Heart left ventricle (tissue), 16 donors: ENCODE measurements at regions not wholly inside any gene's neighbourhood (a gene's known extent, or its start where the extent isn't known, plus 50 kb on each side); places are given as distances from the start of the nearest gene placed in this dataset.

Experiments
- ATAC-seq, 4 donors: fragments of 200-7000 bp; cut with Tn5 transposase; one replicate each; pipeline ENCODE4 v1.9.1; 2020 to 2022; ENCODE audit warnings: moderate library complexity in 4 of 4, mild to moderate bottlenecking in 3 of 4, moderate number of reproducible peaks in 1 of 4
- DNase-seq, 5 donors: peaks; one replicate each; pipeline ENCODE4 v3.0.0-alpha.2; 2020
- H3K27ac ChIP-seq, 12 donors: fragments of 200-600 bp; sonication (generic) in 4 of 12; one replicate each; pipeline versions ENCODE4 v1.5.0 to v1.8.0; 2016 to 2022; ENCODE audit warnings: mild to moderate bottlenecking in 2 of 12
- H3K27me3 ChIP-seq, 9 donors: fragments of 200-600 bp; sonication (generic) in 2 of 9; one replicate each; pipeline versions ENCODE4 v1.5.1 to v1.8.0; 2016 to 2022; ENCODE audit warnings: mild to moderate bottlenecking in 3 of 9
- H3K36me3 ChIP-seq, 9 donors: fragments of 200-600 bp; sonication (generic) in 2 of 9; one replicate each; pipeline versions ENCODE4 v1.5.0 to v1.8.0; 2018 to 2022; ENCODE audit warnings: mild to moderate bottlenecking in 2 of 9
- H3K4me1 ChIP-seq, 12 donors: fragments of 200-600 bp; sonication (generic) in 4 of 12; one replicate each; pipeline versions ENCODE4 v1.5.0 to v1.8.0; 2016 to 2022; ENCODE audit warnings: mild to moderate bottlenecking in 3 of 12
- H3K4me3 ChIP-seq, 12 donors: fragments of 200-600 bp; sonication (generic) in 4 of 12; one replicate each; pipeline versions ENCODE4 v1.5.0 to v1.8.0; 2017 to 2022; ENCODE audit warnings: mild to moderate bottlenecking in 9 of 12, moderate library complexity in 4 of 12
- H3K9me3 ChIP-seq, 12 donors: fragments of 200-600 bp; sonication (generic) in 4 of 12; one replicate each; pipeline versions ENCODE4 v1.5.0 to v1.8.0; 2016 to 2022; ENCODE audit warnings: mild to moderate bottlenecking in 1 of 12
- CTCF ChIP-seq, 12 donors: fragments of 200-600 bp; sonication (generic) in 4 of 12; IDR thresholded peaks; one replicate each; pipeline versions ENCODE4 v1.5.0 to v1.8.0; 2018 to 2022; ENCODE audit warnings: antibody characterized with exemption in 12 of 12, mild to moderate bottlenecking in 5 of 12
- POLR2A ChIP-seq, 2 donors: fragments of 450-650 bp; IDR thresholded peaks; one replicate each; pipeline ENCODE4 v1.6.1; 2017; ENCODE audit warnings: antibody characterized with exemption in 2 of 2, mild to moderate bottlenecking in 2 of 2, moderate library complexity in 2 of 2
- WGBS, 4 donors: extraction: QIAGEN DNeasy Blood & Tissue Kit in 2 of 4; methylation state at CpG; one replicate each; pipeline versions ENCODE4 v1.1.5 to v1.1.7; 2013 to 2018; 5-methylcytosine and 5-hydroxymethylcytosine counted together
- intact Hi-C, 10 donors: fragments of 100-400 bp; cut with DNase I; formaldehyde crosslinking; loops; one replicate each; pipeline versions ENCODE4 v1.11.1 to v1.14.2; 2022
- donor health status: ischemic (EF 13 %, LVEDD 7.1; RV severe dilation, severe dysfunction).
- donor health status: healthy with polysubstance abuse.
- donor health status: DM: no; HTN: yes; CAD: no.
- donor health status: DM: no; HTN: no; CAD: no.
- donor health status: ischemic (EF 25% LVEDD 6.9; RV normal size, moderate dysfunction).
- donor health status: ischemic (EF 25% LVEDD 5.7; RV mildly dilated, moderate dysfunction).
- donor health status: healthy.
- donor health status: DM: yes; HTN: yes; CAD: no.
- donor health status: ischemic (EF 35%, LVEDD 5.7; RV mildly dilated, moderate dysfunction).
- donor health status: nonischemic (EF 11% LVEDD 7.7; RV severe dilation, severe dysfunction).
- donor health status: DM: yes; HTN: yes; CAD: no.
- donor health status: PGD.
- donor health status: ischemic (EF 29% LVEDD 5.4; RV normal size, mild dysfunction).
- donor health status: nonischemic (EF 23%, LVEDD 6.1; RV moderate dilation, normal function).

GRCh38 chr18:55139836-55140235 lies 180.6 kb upstream of the CCDC68 start:
- H3K9me3 ChIP-seq: no peaks in the 10 kb centered on the region
- no peak overlapping the region for H3K4me3 ChIP-seq
- no peaks in the 10 kb centered on the region for H3K27me3 ChIP-seq
- no peak for TF ChIP-seq CTCF (IDR thresholded peaks at IDR 0.05)
- no peak for TF ChIP-seq POLR2A (IDR thresholded peaks at IDR 0.05)
- ATAC-seq: no peak
- intact Hi-C loops: loop anchor here in 3 of 10 donors (5.0 to 10.0 kb wide), 3 partner anchors 55 to 1452 kb away; no protein-coding TSS in a partner anchor
- 70 to 95% (median 85%) methylated on average over 4 of the region's 4 CpGs for WGBS, 4 donors
- H3K36me3 ChIP-seq: no peaks in the 10 kb centered on the region
- DNase-seq: no peak
- no peaks in the 10 kb centered on the region for H3K4me1 ChIP-seq
- no peak overlapping the region for H3K27ac ChIP-seq

- Histone ChIP-seq H3K9me3 (no peaks in the 10 kb centered on the region), H3K4me1 (no peaks in the 10 kb centered on the region), H3K27me3 (no peaks in the 10 kb centered on the region), H3K27ac (no peak overlapping the region), H3K36me3 (no peaks in the 10 kb centered on the region), H3K4me3 (no peak overlapping the region)
- no peak for TF ChIP-seq POLR2A (IDR thresholded peaks at IDR 0.05)
- intact Hi-C loops: loop anchor here in 3 of 10 donors (5.0 to 10.0 kb wide), 3 partner anchors 55 to 1453 kb away; no protein-coding TSS in a partner anchor
- DNase-seq (no peak), ATAC-seq (no peak)
These were observed 180.0 kb upstream of the CCDC68 start for GRCh38 chr18:55139307-55139706.

- DNase-seq (no peak), ATAC-seq (no peak)
- Histone ChIP-seq H3K27me3 (no peaks in the 10 kb centered on the region), H3K4me3 (no peak overlapping the region), H3K36me3 (no peaks in the 10 kb centered on the region), H3K27ac (no peak overlapping the region), H3K9me3 (no peaks in the 10 kb centered on the region), H3K4me1 (no peaks in the 10 kb centered on the region)
- 94 to 95% (median 94%) methylated on average over 4 of the region's 4 CpGs for WGBS, 4 donors
- intact Hi-C loops: loop anchor here in 3 of 10 donors (5.0 to 10.0 kb wide), 3 partner anchors 56 to 1454 kb away; no protein-coding TSS in a partner anchor
- no peak for TF ChIP-seq CTCF (IDR thresholded peaks at IDR 0.05)
- TF ChIP-seq POLR2A (IDR thresholded peaks at IDR 0.05): no peak
These were observed 179.1 kb upstream of the CCDC68 start for GRCh38 chr18:55138401-55138800.

- Histone ChIP-seq H3K27ac (no peak overlapping the region), H3K27me3 (no peaks in the 10 kb centered on the region), H3K4me3 (no peak overlapping the region), H3K9me3 (no peaks in the 10 kb centered on the region), H3K4me1 (no peaks in the 10 kb centered on the region), H3K36me3 (no peaks in the 10 kb centered on the region)
- no peak for TF ChIP-seq POLR2A (IDR thresholded peaks at IDR 0.05)
- TF ChIP-seq CTCF (IDR thresholded peaks at IDR 0.05): no peak
- 77 to 95% (median 79%) methylated on average over 2 of the region's 2 CpGs for WGBS, 4 donors
- DNase-seq (no peak), ATAC-seq (no peak)
- intact Hi-C loops: loop anchor here in 3 of 10 donors (5.0 to 10.0 kb wide), 3 partner anchors 57 to 1455 kb away; no protein-coding TSS in a partner anchor
These were observed 178.3 kb upstream of the CCDC68 start for GRCh38 chr18:55137602-55138001.

GRCh38 chr18:55136864-55137263 lies 177.6 kb upstream of the CCDC68 start:
- Histone ChIP-seq H3K36me3 (no peaks in the 10 kb centered on the region), H3K9me3 (no peaks in the 10 kb centered on the region), H3K4me3 (no peak overlapping the region), H3K27me3 (no peaks in the 10 kb centered on the region), H3K4me1 (no peaks in the 10 kb centered on the region), H3K27ac (no peak overlapping the region)
- 79 to 84% (median 82%) methylated on average over 7 of the region's 7 CpGs for WGBS, 4 donors
- TF ChIP-seq POLR2A (IDR thresholded peaks at IDR 0.05) (no peak), CTCF (IDR thresholded peaks at IDR 0.05) (no peak)
- no peak for ATAC-seq
- intact Hi-C loops: loop anchor here in 3 of 10 donors (5.0 to 10.0 kb wide), 3 partner anchors 58 to 1455 kb away; no protein-coding TSS in a partner anchor
- no peak for DNase-seq
